Progenitor cell of endocrine pancreas (in vitro differentiated cells): ENCODE measurements at regions not wholly inside any gene's neighbourhood (a gene's known extent, or its start where the extent isn't known, plus 50 kb on each side); places are given as distances from the start of the nearest gene placed in this dataset.

Experiments
- DNase-seq: peaks from one replicate; pipeline ENCODE4 v3.0.0; 2021; ENCODE audit warnings: low spot score; ENCODE audit not compliant: unreplicated experiment
- H3K27ac Mint-ChIP-seq: 2 replicates; pipeline ENCODE4 v1.8.0; 2021; ENCODE audit warnings: mild to moderate bottlenecking, moderate library complexity, mixed read lengths
- H3K27me3 Mint-ChIP-seq: 2 replicates; pipeline ENCODE4 v1.8.0; 2021; ENCODE audit warnings: mixed read lengths
- H3K36me3 Mint-ChIP-seq: 2 replicates; pipeline ENCODE4 v1.8.0; 2022; ENCODE audit warnings: mixed read lengths; ENCODE audit not compliant: insufficient read depth
- H3K4me1 Mint-ChIP-seq: 2 replicates; pipeline ENCODE4 v1.8.0; 2021; ENCODE audit warnings: low read depth, mixed read lengths
- H3K4me3 Mint-ChIP-seq: 2 replicates; pipeline ENCODE4 v1.8.0; 2021; ENCODE audit warnings: low read depth, mild to moderate bottlenecking, moderate library complexity, mixed read lengths
- H3K9me3 Mint-ChIP-seq: 2 replicates; pipeline ENCODE4 v1.8.0; 2021; ENCODE audit warnings: low read depth, mixed read lengths
- CTCF ChIP-seq: fragments of 200-600 bp; sonication (generic); IDR thresholded peaks from one replicate; pipeline ENCODE4 v1.5.0; 2021; ENCODE audit warnings: antibody characterized with exemption, mild to moderate bottlenecking; ENCODE audit not compliant: unreplicated experiment

- TF ChIP-seq CTCF, result no peak
- no peaks in the 10 kb centered on the region for H3K27me3 Mint-ChIP-seq
- peaks cover 5% of the 10 kb centered on the region for H3K4me1 Mint-ChIP-seq
- no peak overlapping the region for H3K4me3 Mint-ChIP-seq
- DNase-seq, result no peak
- H3K27ac Mint-ChIP-seq, result no peak overlapping the region
- peaks cover 7% of the 10 kb centered on the region for H3K9me3 Mint-ChIP-seq
- no peaks in the 10 kb centered on the region for H3K36me3 Mint-ChIP-seq
Measured at GRCh38 chr4:127179256-127180087, 453.3 kb upstream of the INTU start.

- no peak overlapping the region for H3K4me3 Mint-ChIP-seq
- H3K36me3 Mint-ChIP-seq, result no peaks in the 10 kb centered on the region
- TF ChIP-seq CTCF, result no peak
- no peaks in the 10 kb centered on the region for H3K27me3 Mint-ChIP-seq
- H3K27ac Mint-ChIP-seq, result no peak overlapping the region
- peaks cover 17% of the 10 kb centered on the region for H3K9me3 Mint-ChIP-seq
- H3K4me1 Mint-ChIP-seq, result peaks cover 3% of the 10 kb centered on the region
- no peak for DNase-seq
Measured at GRCh38 chr4:127181001-127181400, 451.8 kb upstream of the INTU start.

- Mint-ChIP-seq H3K9me3 (peaks cover 18% of the 10 kb centered on the region), H3K27me3 (no peaks in the 10 kb centered on the region), H3K36me3 (no peaks in the 10 kb centered on the region), H3K4me3 (no peak overlapping the region), H3K4me1 (peaks cover 3% of the 10 kb centered on the region), H3K27ac (no peak overlapping the region)
- no peak for TF ChIP-seq CTCF
- DNase-seq, result no peak
Measured at GRCh38 chr4:127182687-127183086, 450.1 kb upstream of the INTU start.

GRCh38 chr4:127188847-127189246 lies 443.9 kb upstream of the INTU start:
- no peak for DNase-seq

GRCh38 chr4:127194281-127194680 lies 438.5 kb upstream of the INTU start:
- TF ChIP-seq CTCF, result no peak
- Mint-ChIP-seq H3K4me1 (no peaks in the 10 kb centered on the region), H3K27ac (no peak overlapping the region), H3K4me3 (no peak overlapping the region), H3K9me3 (peaks cover 10% of the 10 kb centered on the region), H3K27me3 (no peaks in the 10 kb centered on the region), H3K36me3 (no peaks in the 10 kb centered on the region)
- DNase-seq, result no peak

More at GRCh38 chr4:127188847-127189246, 443.9 kb upstream of the INTU start:
- Mint-ChIP-seq H3K4me3 (no peak overlapping the region), H3K36me3 (no peaks in the 10 kb centered on the region), H3K27ac (no peak overlapping the region), H3K27me3 (no peaks in the 10 kb centered on the region), H3K9me3 (peaks cover 14% of the 10 kb centered on the region), H3K4me1 (no peaks in the 10 kb centered on the region)
- TF ChIP-seq CTCF, result peak; percentile 14
